Astrocyte of the cerebellum (primary cell): ENCODE measurements at regions not wholly inside any gene's neighbourhood (a gene's known extent, or its start where the extent isn't known, plus 50 kb on each side); places are given as distances from the start of the nearest gene placed in this dataset.

ENCODE experiments used
- DNase-seq: peaks from one replicate; pipeline ENCODE4 v3.0.0-alpha.2; 2011; ENCODE audit warnings: low read depth
- H3K4me3 ChIP-seq: 2 replicates; pipeline ENCODE4 v1.5.1; 2011; ENCODE audit warnings: mild to moderate bottlenecking, low read depth, low read length, moderate library complexity
- CTCF ChIP-seq: IDR thresholded peaks from 2 replicates; pipeline ENCODE4 v1.5.1; 2012; ENCODE audit warnings: low read length, low read depth, moderate library complexity, mild to moderate bottlenecking; ENCODE audit errors: missing control alignments
- in situ Hi-C: cut with HindIII; loops from 2 replicates; pipeline ENCODE4 v1.10.0; 2017; ENCODE audit warnings: low sequenced_read_pairs

DNA sequence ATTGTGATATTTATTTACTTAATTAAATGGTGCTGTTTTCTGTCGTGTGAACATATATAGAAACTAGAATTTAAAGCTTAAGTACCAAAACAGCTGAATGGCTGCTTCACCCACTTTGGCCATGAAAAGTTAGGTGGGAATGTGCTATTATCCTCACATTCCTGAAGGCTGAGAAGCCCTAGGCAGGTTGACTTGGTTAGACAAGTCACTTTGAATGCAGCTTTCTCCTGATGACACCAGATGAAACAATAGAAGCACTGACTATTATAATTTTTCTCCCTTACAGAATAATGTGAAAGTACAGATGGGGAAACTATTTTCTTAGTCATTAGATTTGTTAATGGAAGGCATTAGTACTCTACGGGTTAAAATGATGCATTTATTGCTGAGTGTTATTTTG lies 65.1 kb upstream of the C5orf46 start:
- in situ Hi-C loops, result loop anchor here (5.0 kb wide), 2 partner anchors 36 to 521 kb away; no protein-coding TSS in a partner anchor
- H3K4me3 ChIP-seq, result no peak overlapping the region

GRCh38 chr5:147968855-147969254 lies 62.5 kb upstream of the C5orf46 start:
- in situ Hi-C loops, result no loop called here
- H3K4me3 ChIP-seq, result no peak overlapping the region
- no peak for DNase-seq
- TF ChIP-seq CTCF, result no peak

More for the DNA sequence above, 65.1 kb upstream of the C5orf46 start:
- no peak for TF ChIP-seq CTCF
- DNase-seq, result no peak

GRCh38 chr5:147966829-147967228 lies 60.5 kb upstream of the C5orf46 start:
- in situ Hi-C loops, result no loop called here
- DNase-seq, result no peak
- no peak overlapping the region for H3K4me3 ChIP-seq
- no peak for TF ChIP-seq CTCF

- H3K4me3 ChIP-seq, result no peak overlapping the region
- TF ChIP-seq CTCF, result no peak
- no peak for DNase-seq
- in situ Hi-C loops, result no loop called here
Measured at GRCh38 chr5:147966326-147966725, 60.0 kb upstream of the C5orf46 start.

- no peak overlapping the region for H3K4me3 ChIP-seq
- no peak for DNase-seq
- in situ Hi-C loops, result no loop called here
- no peak for TF ChIP-seq CTCF
Measured at GRCh38 chr5:147965715-147966114, 59.4 kb upstream of the C5orf46 start.

GRCh38 chr5:147963948-147964693 lies 57.8 kb upstream of the C5orf46 start:
- in situ Hi-C loops, result no loop called here
- H3K4me3 ChIP-seq, result no peak overlapping the region
- DNase-seq, result no peak
- TF ChIP-seq CTCF, result no peak
